ENCODE measurements at regions not wholly inside any gene's neighbourhood (a gene's known extent, or its start where the extent isn't known, plus 50 kb on each side); places are given as distances from the start of the nearest gene placed in this dataset.
"Not testable (repeated sequence)": the region's sequence is repeated elsewhere in the genome, so short reads cannot be mapped to it uniquely, and the experiment has no call there.

- DNase-seq: not testable (repeated sequence)
Observed at GRCh38 chr7:57740126-57740525, 290.1 kb downstream of the ZNF716 start.

GRCh38 chr7:57769131-57769530 is 319.2 kb downstream of the ZNF716 start:
- DNase-seq: no peak

- no peak for DNase-seq
Observed at GRCh38 chr7:57769958-57770357, 320.0 kb downstream of the ZNF716 start.

GRCh38 chr7:57772126-57772924 is 322.3 kb downstream of the ZNF716 start:
- DNase-seq: no peak

- DNase-seq: no peak
Observed at GRCh38 chr7:57774300-57774699, 324.3 kb downstream of the ZNF716 start.

- DNase-seq: no peak
Observed at GRCh38 chr7:57775396-57776088, 325.6 kb downstream of the ZNF716 start.

GRCh38 chr7:57776136-57776856 is 326.3 kb downstream of the ZNF716 start:
- DNase-seq: not testable (repeated sequence)

GRCh38 chr7:57789130-57789529 is 339.2 kb downstream of the ZNF716 start:
- no peak for DNase-seq

- DNase-seq: no peak
Observed at GRCh38 chr7:57819491-57819981, 369.6 kb downstream of the ZNF716 start.

- DNase-seq: no peak
Observed at GRCh38 chr7:57820477-57820876, 370.5 kb downstream of the ZNF716 start.

GRCh38 chr7:57821438-57822382 is 371.7 kb downstream of the ZNF716 start:
- no peak for DNase-seq

- DNase-seq: not testable (repeated sequence)
Observed at GRCh38 chr7:57826548-57826947, 376.6 kb downstream of the ZNF716 start.

GRCh38 chr7:57835161-57835560 is 385.2 kb downstream of the ZNF716 start:
- not testable (repeated sequence) for DNase-seq

GRCh38 chr7:57839152-57839551 is 389.2 kb downstream of the ZNF716 start:
- DNase-seq: not testable (repeated sequence)

- peak; percentile 21 for DNase-seq
Observed at GRCh38 chr7:57867884-57868701, 418.1 kb downstream of the ZNF716 start.

GRCh38 chr7:57868771-57869483 is 418.9 kb downstream of the ZNF716 start:
- no peak for DNase-seq
